ENCODE measurements at regions not wholly inside any gene's neighbourhood (a gene's known extent, or its start where the extent isn't known, plus 50 kb on each side); places are given as distances from the start of the nearest gene placed in this dataset.

GRCh38 chr4:15318621-15319348 lies 109.0 kb upstream of the C1QTNF7 start:
- TF ChIP-seq TEAD4 (IDR thresholded peaks at IDR 0.05): no peak

- TF ChIP-seq CEBPB (IDR thresholded peaks at IDR 0.05) (no peak), CREB1 (IDR thresholded peaks at IDR 0.05; ENCODE audit: low read depth) (no peak), ZBTB7A (IDR thresholded peaks at IDR 0.05; ENCODE audit: low read depth) (no peak), YY1 (IDR thresholded peaks at IDR 0.05; ENCODE audit: low read depth) (no peak), USF1 (IDR thresholded peaks at IDR 0.05) (no peak), TAF1 (IDR thresholded peaks at IDR 0.05; ENCODE audit: low read depth) (no peak), TEAD4 (IDR thresholded peaks at IDR 0.05) (no peak)
These were observed 107.6 kb upstream of the C1QTNF7 start for GRCh38 chr4:15320121-15320678.

GRCh38 chr4:15322006-15322405 lies 105.8 kb upstream of the C1QTNF7 start:
- TF ChIP-seq USF1 (IDR thresholded peaks at IDR 0.05) (no peak), NFIC (IDR thresholded peaks at IDR 0.05) (no peak), FOXM1 (IDR thresholded peaks at IDR 0.05; ENCODE audit: borderline replicate concordance, low read depth) (no peak), TAF1 (IDR thresholded peaks at IDR 0.05; ENCODE audit: low read depth) (no peak), ZBTB7A (IDR thresholded peaks at IDR 0.05; ENCODE audit: low read depth) (no peak), YY1 (IDR thresholded peaks at IDR 0.05; ENCODE audit: low read depth) (no peak), EP300 (IDR thresholded peaks at IDR 0.05; ENCODE audit: borderline replicate concordance) (no peak), TCF12 (IDR thresholded peaks at IDR 0.05; ENCODE audit: low read depth) (no peak), TEAD4 (IDR thresholded peaks at IDR 0.05) (no peak), MAX (IDR thresholded peaks at IDR 0.05) (no peak), CREB1 (IDR thresholded peaks at IDR 0.05; ENCODE audit: low read depth) (no peak), CEBPB (IDR thresholded peaks at IDR 0.05) (no peak), RAD21 (IDR thresholded peaks at IDR 0.05; ENCODE audit: low read depth) (no peak), EGR1 (IDR thresholded peaks at IDR 0.05) (no peak)
- TF ChIP-seq, protein P1, sequence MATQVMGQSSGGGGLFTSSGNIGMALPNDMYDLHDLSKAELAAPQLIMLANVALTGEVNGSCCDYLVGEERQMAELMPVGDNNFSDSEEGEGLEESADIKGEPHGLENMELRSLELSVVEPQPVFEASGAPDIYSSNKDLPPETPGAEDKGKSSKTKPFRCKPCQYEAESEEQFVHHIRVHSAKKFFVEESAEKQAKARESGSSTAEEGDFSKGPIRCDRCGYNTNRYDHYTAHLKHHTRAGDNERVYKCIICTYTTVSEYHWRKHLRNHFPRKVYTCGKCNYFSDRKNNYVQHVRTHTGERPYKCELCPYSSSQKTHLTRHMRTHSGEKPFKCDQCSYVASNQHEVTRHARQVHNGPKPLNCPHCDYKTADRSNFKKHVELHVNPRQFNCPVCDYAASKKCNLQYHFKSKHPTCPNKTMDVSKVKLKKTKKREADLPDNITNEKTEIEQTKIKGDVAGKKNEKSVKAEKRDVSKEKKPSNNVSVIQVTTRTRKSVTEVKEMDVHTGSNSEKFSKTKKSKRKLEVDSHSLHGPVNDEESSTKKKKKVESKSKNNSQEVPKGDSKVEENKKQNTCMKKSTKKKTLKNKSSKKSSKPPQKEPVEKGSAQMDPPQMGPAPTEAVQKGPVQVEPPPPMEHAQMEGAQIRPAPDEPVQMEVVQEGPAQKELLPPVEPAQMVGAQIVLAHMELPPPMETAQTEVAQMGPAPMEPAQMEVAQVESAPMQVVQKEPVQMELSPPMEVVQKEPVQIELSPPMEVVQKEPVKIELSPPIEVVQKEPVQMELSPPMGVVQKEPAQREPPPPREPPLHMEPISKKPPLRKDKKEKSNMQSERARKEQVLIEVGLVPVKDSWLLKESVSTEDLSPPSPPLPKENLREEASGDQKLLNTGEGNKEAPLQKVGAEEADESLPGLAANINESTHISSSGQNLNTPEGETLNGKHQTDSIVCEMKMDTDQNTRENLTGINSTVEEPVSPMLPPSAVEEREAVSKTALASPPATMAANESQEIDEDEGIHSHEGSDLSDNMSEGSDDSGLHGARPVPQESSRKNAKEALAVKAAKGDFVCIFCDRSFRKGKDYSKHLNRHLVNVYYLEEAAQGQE (IDR thresholded peaks at IDR 0.05; ENCODE audit: low read depth): no peak

DNA sequence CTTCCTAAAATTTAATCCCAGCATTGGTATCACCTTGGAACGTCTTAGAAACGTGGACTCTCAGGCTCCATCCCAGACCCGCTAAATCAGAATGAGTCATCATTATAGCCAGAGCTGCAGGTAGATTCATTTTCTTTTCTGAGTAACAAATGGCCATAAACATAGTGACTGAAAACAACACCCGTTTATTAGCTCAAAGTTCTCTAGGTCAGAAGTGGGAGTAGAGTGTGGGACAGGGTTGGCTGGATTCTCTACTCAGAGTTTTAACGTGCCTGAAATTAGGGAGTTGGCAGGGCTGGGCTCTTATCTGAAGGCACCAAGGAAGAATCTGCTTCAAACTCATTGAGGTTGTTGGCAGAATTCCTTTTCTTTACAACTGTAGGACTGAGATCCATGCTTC lies 101.8 kb upstream of the C1QTNF7 start:
- TF ChIP-seq TEAD4 (IDR thresholded peaks at IDR 0.05): no peak
- no peak for TF ChIP-seq EGR1 (IDR thresholded peaks at IDR 0.05)
- no peak for TF ChIP-seq TAF1 (IDR thresholded peaks at IDR 0.05; ENCODE audit: low read depth)
- TF ChIP-seq TCF12 (IDR thresholded peaks at IDR 0.05; ENCODE audit: low read depth): no peak
- no peak for TF ChIP-seq NFIC (IDR thresholded peaks at IDR 0.05)
- TF ChIP-seq, protein P1 (IDR thresholded peaks at IDR 0.05; ENCODE audit: low read depth): no peak

GRCh38 chr4:15327311-15328298 lies 100.2 kb upstream of the C1QTNF7 start:
- no peak for TF ChIP-seq NFIC (IDR thresholded peaks at IDR 0.05)
- TF ChIP-seq FOXM1 (IDR thresholded peaks at IDR 0.05; ENCODE audit: borderline replicate concordance, low read depth): no peak
- no peak for TF ChIP-seq TAF1 (IDR thresholded peaks at IDR 0.05; ENCODE audit: low read depth)
- no peak for TF ChIP-seq TEAD4 (IDR thresholded peaks at IDR 0.05)
- no peak for TF ChIP-seq CEBPB (IDR thresholded peaks at IDR 0.05)
- TF ChIP-seq MAX (IDR thresholded peaks at IDR 0.05): no peak
- no peak for TF ChIP-seq EP300 (IDR thresholded peaks at IDR 0.05; ENCODE audit: borderline replicate concordance)
- no peak for TF ChIP-seq USF1 (IDR thresholded peaks at IDR 0.05)
- TF ChIP-seq ZBTB7A (IDR thresholded peaks at IDR 0.05; ENCODE audit: low read depth): no peak
- no peak for TF ChIP-seq CREB1 (IDR thresholded peaks at IDR 0.05; ENCODE audit: low read depth)
- TF ChIP-seq RAD21 (IDR thresholded peaks at IDR 0.05; ENCODE audit: low read depth): no peak
- no peak for TF ChIP-seq TCF12 (IDR thresholded peaks at IDR 0.05; ENCODE audit: low read depth)
- no peak for TF ChIP-seq EGR1 (IDR thresholded peaks at IDR 0.05)
- TF ChIP-seq YY1 (IDR thresholded peaks at IDR 0.05; ENCODE audit: low read depth): no peak
- TF ChIP-seq, protein P1 (IDR thresholded peaks at IDR 0.05; ENCODE audit: low read depth): no peak

Measured in Ishikawa (cell line).